Liver (tissue), 3 donors: ENCODE measurements at regions not wholly inside any gene's neighbourhood (a gene's known extent, or its start where the extent isn't known, plus 50 kb on each side); places are given as distances from the start of the nearest gene placed in this dataset.

Source experiments
- GABPA ChIP-seq, 2 donors: IDR thresholded peaks in 1 of 2; conservative IDR thresholded peaks in 1 of 2; 2 replicates each; pipeline ENCODE4 v1.6.1; 2016; ENCODE audit warnings: antibody characterized with exemption in 2 of 2, mild to moderate bottlenecking in 1 of 2, moderate library complexity in 1 of 2
- MAX ChIP-seq: IDR thresholded peaks from 2 replicates; pipeline ENCODE4 v1.6.1; 2016; ENCODE audit warnings: antibody characterized with exemption
- NR2F2 ChIP-seq: IDR thresholded peaks from 2 replicates; pipeline ENCODE4 v1.6.1; 2016; ENCODE audit warnings: antibody characterized with exemption
- REST ChIP-seq: IDR thresholded peaks from 2 replicates; pipeline ENCODE4 v1.6.1; 2016; ENCODE audit warnings: antibody characterized with exemption, mild to moderate bottlenecking
- RXRA ChIP-seq, 2 donors: IDR thresholded peaks; 2 replicates each; pipeline ENCODE4 v1.6.1; 2017 to 2018; ENCODE audit warnings: antibody characterized with exemption in 2 of 2, mild to moderate bottlenecking in 1 of 2
- SP1 ChIP-seq: IDR thresholded peaks from 2 replicates; pipeline ENCODE4 v1.6.1; 2018; ENCODE audit warnings: antibody characterized with exemption, mild to moderate bottlenecking
- YY1 ChIP-seq: IDR thresholded peaks from 2 replicates; pipeline ENCODE4 v1.6.1; 2016; ENCODE audit warnings: antibody characterized with exemption, mild to moderate bottlenecking
- TF ChIP-seq, protein P1 (sequence below): fragments of 150-350 bp; IDR thresholded peaks from 2 replicates; pipeline ENCODE4 v1.5.1; 2017; ENCODE audit warnings: improper control_type of control experiment, low read depth, low read length; ENCODE audit not compliant: missing input control
- TF ChIP-seq, protein P2 (sequence below): IDR thresholded peaks from 2 replicates; pipeline ENCODE4 v1.6.1; 2016; ENCODE audit warnings: antibody characterized with exemption
- donor health status: healthy.
- donor health status: healthy.

DNA sequence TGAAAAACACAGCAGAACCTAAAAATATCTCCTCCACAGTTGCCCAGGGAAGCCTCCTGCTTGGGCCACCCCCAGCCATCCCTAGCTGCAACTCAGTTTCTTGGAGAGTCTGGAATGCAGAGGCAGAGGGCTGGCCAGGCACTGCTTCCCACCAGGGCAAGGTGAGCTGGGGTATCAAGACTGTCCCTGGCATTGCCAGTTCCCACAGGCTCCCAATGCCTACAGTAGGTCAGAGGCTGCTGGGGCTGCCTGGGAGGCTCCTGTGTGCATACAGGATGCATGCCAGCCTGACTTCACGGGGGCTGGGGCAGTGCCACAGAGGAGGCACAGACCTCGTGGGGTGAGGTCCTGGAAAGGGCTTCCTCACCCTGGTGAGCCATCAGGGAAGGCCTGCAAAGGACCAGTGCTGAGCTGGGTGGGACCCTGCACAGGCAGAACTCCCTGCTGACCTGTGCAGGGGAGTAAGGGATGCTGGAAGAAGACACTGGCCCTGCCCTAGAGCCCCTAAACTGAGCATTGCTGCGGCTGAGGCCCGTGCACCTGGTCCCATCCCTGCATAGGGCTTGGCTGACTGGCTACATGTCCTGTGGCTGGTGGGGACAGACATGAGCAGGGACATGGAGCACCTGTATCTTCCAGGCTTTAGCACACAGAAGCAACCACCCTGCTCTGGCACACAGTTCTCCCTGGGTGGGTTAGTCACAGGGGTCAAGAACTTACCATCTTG is 121.9 kb upstream of the RET start:
- TF ChIP-seq, protein P1, sequence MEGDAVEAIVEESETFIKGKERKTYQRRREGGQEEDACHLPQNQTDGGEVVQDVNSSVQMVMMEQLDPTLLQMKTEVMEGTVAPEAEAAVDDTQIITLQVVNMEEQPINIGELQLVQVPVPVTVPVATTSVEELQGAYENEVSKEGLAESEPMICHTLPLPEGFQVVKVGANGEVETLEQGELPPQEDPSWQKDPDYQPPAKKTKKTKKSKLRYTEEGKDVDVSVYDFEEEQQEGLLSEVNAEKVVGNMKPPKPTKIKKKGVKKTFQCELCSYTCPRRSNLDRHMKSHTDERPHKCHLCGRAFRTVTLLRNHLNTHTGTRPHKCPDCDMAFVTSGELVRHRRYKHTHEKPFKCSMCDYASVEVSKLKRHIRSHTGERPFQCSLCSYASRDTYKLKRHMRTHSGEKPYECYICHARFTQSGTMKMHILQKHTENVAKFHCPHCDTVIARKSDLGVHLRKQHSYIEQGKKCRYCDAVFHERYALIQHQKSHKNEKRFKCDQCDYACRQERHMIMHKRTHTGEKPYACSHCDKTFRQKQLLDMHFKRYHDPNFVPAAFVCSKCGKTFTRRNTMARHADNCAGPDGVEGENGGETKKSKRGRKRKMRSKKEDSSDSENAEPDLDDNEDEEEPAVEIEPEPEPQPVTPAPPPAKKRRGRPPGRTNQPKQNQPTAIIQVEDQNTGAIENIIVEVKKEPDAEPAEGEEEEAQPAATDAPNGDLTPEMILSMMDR, result no peak
- TF ChIP-seq REST (no peak), GABPA (IDR thresholded peaks at IDR 0.05 in 1 of 2, conservative IDR thresholded peaks at IDR 0.05 in 1 of 2) (no peak), NR2F2 (no peak), MAX (no peak), SP1 (no peak), RXRA (IDR thresholded peaks at IDR 0.05) (no peak), YY1 (no peak)
- TF ChIP-seq, protein P2, sequence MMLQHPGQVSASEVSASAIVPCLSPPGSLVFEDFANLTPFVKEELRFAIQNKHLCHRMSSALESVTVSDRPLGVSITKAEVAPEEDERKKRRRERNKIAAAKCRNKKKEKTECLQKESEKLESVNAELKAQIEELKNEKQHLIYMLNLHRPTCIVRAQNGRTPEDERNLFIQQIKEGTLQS, result no peak
